ENCODE measurements at regions not wholly inside any gene's neighbourhood (a gene's known extent, or its start where the extent isn't known, plus 50 kb on each side); places are given as distances from the start of the nearest gene placed in this dataset.

- no peak for DNase-seq (ENCODE audit: low spot score)
These were observed 598.8 kb downstream of the PLPP3 start for GRCh38 chr1:55980582-55980981.

- no peak for DNase-seq (ENCODE audit: low spot score)
These were observed 604.5 kb downstream of the PLPP3 start for GRCh38 chr1:55974714-55975441.

GRCh38 chr1:55970526-55971110 is 608.7 kb downstream of the PLPP3 start:
- no peak for DNase-seq (ENCODE audit: low spot score)

- no peak for DNase-seq (ENCODE audit: low spot score)
These were observed 610.0 kb downstream of the PLPP3 start for GRCh38 chr1:55969322-55969721.

GRCh38 chr1:55968661-55969060 is 610.7 kb downstream of the PLPP3 start:
- DNase-seq (ENCODE audit: low spot score) = no peak

GRCh38 chr1:55965981-55966461 is 613.3 kb downstream of the PLPP3 start:
- no peak for DNase-seq (ENCODE audit: low spot score)

- DNase-seq (ENCODE audit: low spot score) = no peak
These were observed 616.9 kb downstream of the PLPP3 start for GRCh38 chr1:55962472-55962871.

GRCh38 chr1:55959136-55959548 is 620.2 kb downstream of the PLPP3 start:
- no peak for DNase-seq (ENCODE audit: low spot score)

- no peak for DNase-seq (ENCODE audit: low spot score)
These were observed 620.9 kb downstream of the PLPP3 start for GRCh38 chr1:55958498-55958897.

- DNase-seq (ENCODE audit: low spot score) = no peak
These were observed 622.1 kb downstream of the PLPP3 start for GRCh38 chr1:55957276-55957675.

GRCh38 chr1:55955016-55955621 is 624.2 kb downstream of the PLPP3 start:
- DNase-seq (ENCODE audit: low spot score) = peak; percentile 23

GRCh38 chr1:55951291-55951690 is 628.1 kb downstream of the PLPP3 start:
- DNase-seq (ENCODE audit: low spot score) = no peak

- no peak for DNase-seq (ENCODE audit: low spot score)
These were observed 631.9 kb downstream of the PLPP3 start for GRCh38 chr1:55947446-55947845.

- no peak for DNase-seq (ENCODE audit: low spot score)
These were observed 635.5 kb downstream of the PLPP3 start for GRCh38 chr1:55943721-55944435.

GRCh38 chr1:55943012-55943411 is 636.4 kb downstream of the PLPP3 start:
- no peak for DNase-seq (ENCODE audit: low spot score)

- DNase-seq (ENCODE audit: low spot score) = no peak
These were observed 639.5 kb downstream of the PLPP3 start for GRCh38 chr1:55939866-55940265.

GRCh38 chr1:55938861-55939260 is 640.5 kb downstream of the PLPP3 start:
- DNase-seq (ENCODE audit: low spot score) = no peak

GRCh38 chr1:55938376-55938850 is 641.0 kb downstream of the PLPP3 start:
- DNase-seq (ENCODE audit: low spot score) = no peak

GRCh38 chr1:55937840-55938375 is 641.5 kb downstream of the PLPP3 start:
- no peak for DNase-seq (ENCODE audit: low spot score)

- no peak for DNase-seq (ENCODE audit: low spot score)
These were observed 644.1 kb downstream of the PLPP3 start for GRCh38 chr1:55935236-55935635.

- DNase-seq (ENCODE audit: low spot score) = no peak
These were observed 647.0 kb downstream of the PLPP3 start for GRCh38 chr1:55932402-55932801.

Measured in Ammon's horn (tissue), 1 donor.